GM12892 (cell line): ENCODE measurements at regions not wholly inside any gene's neighbourhood (a gene's known extent, or its start where the extent isn't known, plus 50 kb on each side); places are given as distances from the start of the nearest gene placed in this dataset.

ENCODE experiments used
- POLR2A ChIP-seq: IDR thresholded peaks from 2 replicates; pipeline ENCODE4 v1.6.1; 2011; ENCODE audit warnings: low read depth, low read length, control low read depth
- TAF1 ChIP-seq: IDR thresholded peaks from 2 replicates; pipeline ENCODE4 v1.6.1; 2011; ENCODE audit warnings: low read depth, mild to moderate bottlenecking, control low read depth, low read length, borderline replicate concordance

DNA sequence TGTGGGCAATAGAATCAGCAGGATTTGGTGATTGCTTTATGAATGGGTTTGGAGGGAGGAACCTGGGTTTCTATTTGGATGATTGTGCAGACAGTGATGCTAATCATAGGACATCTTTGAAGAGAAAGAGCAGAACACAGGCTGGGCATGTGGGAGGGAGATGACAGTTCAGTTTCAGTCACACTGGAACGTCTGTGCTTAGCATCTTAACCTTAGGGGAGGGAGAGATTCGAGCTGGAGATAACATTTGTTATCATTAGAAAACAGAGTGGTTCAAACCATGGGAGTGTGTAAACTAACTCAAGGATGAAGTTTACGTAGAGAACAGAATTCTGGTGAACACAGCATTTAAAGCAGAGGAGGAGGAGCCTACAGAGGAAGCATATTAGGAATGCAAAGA is 138.6 kb upstream of the PPP2R2B start:
- no peak for TF ChIP-seq POLR2A
- no peak for TF ChIP-seq TAF1
